ENCODE measurements at regions not wholly inside any gene's neighbourhood (a gene's known extent, or its start where the extent isn't known, plus 50 kb on each side); places are given as distances from the start of the nearest gene placed in this dataset.

GRCh38 chr17:77696721-77697460 lies 261.6 kb upstream of the TNRC6C start:
- ATAC-seq (ENCODE audit: low FRiP score in 2 of 2) (no peak), DNase-seq (no peak)
- H3K9me3 ChIP-seq, result peaks cover 0 to 1% (median under 1%) of the 10 kb centered on the region in 4 donors
- no peaks in the 10 kb centered on the region for H3K4me1 ChIP-seq
- WGBS, 2 donors, result 42 to 62% methylated on average over 14 to 15 of the region's 15 CpGs
- no peak overlapping the region for H3K4me3 ChIP-seq
- no peak for TF ChIP-seq POLR2A (IDR thresholded peaks at IDR 0.05)
- TF ChIP-seq POLR2AphosphoS5 (IDR thresholded peaks at IDR 0.05), result no peak
- no peak for TF ChIP-seq CTCF (IDR thresholded peaks at IDR 0.05)
- no peak for TF ChIP-seq EP300 (IDR thresholded peaks at IDR 0.05)
- peaks cover 0 to 8% (median 3%) of the 10 kb centered on the region in 4 donors for H3K27me3 ChIP-seq
- no peak overlapping the region for H3K27ac ChIP-seq
- no peaks in the 10 kb centered on the region for H3K36me3 ChIP-seq

GRCh38 chr17:77697480-77698400 lies 260.8 kb upstream of the TNRC6C start:
- no peaks in the 10 kb centered on the region for H3K36me3 ChIP-seq
- no peak for TF ChIP-seq CTCF (IDR thresholded peaks at IDR 0.05)
- no peak for TF ChIP-seq POLR2A (IDR thresholded peaks at IDR 0.05)
- no peak for TF ChIP-seq EP300 (IDR thresholded peaks at IDR 0.05)
- TF ChIP-seq POLR2AphosphoS5 (IDR thresholded peaks at IDR 0.05), result no peak
- H3K27me3 ChIP-seq, result peaks cover 0 to 8% (median 3%) of the 10 kb centered on the region in 4 donors
- no peak for DNase-seq
- peaks cover 0 to 4% (median 1%) of the 10 kb centered on the region in 4 donors for H3K9me3 ChIP-seq
- ATAC-seq (ENCODE audit: low FRiP score in 2 of 2), result no peak
- no peaks in the 10 kb centered on the region for H3K4me1 ChIP-seq
- no peak overlapping the region for H3K27ac ChIP-seq
- H3K4me3 ChIP-seq, result no peak overlapping the region
- WGBS, 2 donors, result 60 to 76% methylated on average over 14 to 16 of the region's 16 CpGs

GRCh38 chr17:77698903-77699623 lies 259.4 kb upstream of the TNRC6C start:
- H3K4me1 ChIP-seq, result no peaks in the 10 kb centered on the region
- DNase-seq (no peak), ATAC-seq (ENCODE audit: low FRiP score in 2 of 2) (peak in 1 of 2 donors; percentile 21)
- no peak overlapping the region for H3K4me3 ChIP-seq
- peaks cover 0 to 13% (median 7%) of the 10 kb centered on the region in 4 donors for H3K9me3 ChIP-seq
- TF ChIP-seq POLR2A (IDR thresholded peaks at IDR 0.05) (no peak), POLR2AphosphoS5 (IDR thresholded peaks at IDR 0.05) (no peak), CTCF (IDR thresholded peaks at IDR 0.05) (no peak), EP300 (IDR thresholded peaks at IDR 0.05) (no peak)
- H3K27me3 ChIP-seq, result peaks cover 0 to 8% (median 3%) of the 10 kb centered on the region in 4 donors
- H3K36me3 ChIP-seq, result no peaks in the 10 kb centered on the region
- no peak overlapping the region for H3K27ac ChIP-seq
- 88 to 90% methylated on average over 17 to 21 of the region's 21 CpGs for WGBS, 2 donors

GRCh38 chr17:77700165-77700881 lies 258.2 kb upstream of the TNRC6C start:
- Histone ChIP-seq H3K36me3 (no peaks in the 10 kb centered on the region), H3K4me1 (no peaks in the 10 kb centered on the region), H3K27me3 (peaks cover 0 to 8% (median 3%) of the 10 kb centered on the region in 4 donors), H3K4me3 (no peak overlapping the region), H3K27ac (no peak overlapping the region), H3K9me3 (peaks cover 5 to 26% (median 17%) of the 10 kb centered on the region in 4 donors)
- WGBS, 2 donors, result 76 to 83% methylated on average over 13 of the region's 13 CpGs
- DNase-seq (no peak), ATAC-seq (ENCODE audit: low FRiP score in 2 of 2) (no peak)
- TF ChIP-seq EP300 (IDR thresholded peaks at IDR 0.05) (no peak), CTCF (IDR thresholded peaks at IDR 0.05) (no peak), POLR2AphosphoS5 (IDR thresholded peaks at IDR 0.05) (no peak), POLR2A (IDR thresholded peaks at IDR 0.05) (no peak)

Data from upper lobe of left lung (tissue), 6 donors.